A549 (cell line): ENCODE measurements at regions not wholly inside any gene's neighbourhood (a gene's known extent, or its start where the extent isn't known, plus 50 kb on each side); places are given as distances from the start of the nearest gene placed in this dataset.
"Not testable (repeated sequence)": the region's sequence is repeated elsewhere in the genome, so short reads cannot be mapped to it uniquely, and the experiment has no call there.

Source experiments
- ATAC-seq, 2 experiments: fragments of 200-7000 bp in 1 of 2; fragments of >200 bp in 1 of 2; cut with Nextera tagmentation in 1 of 2; cut with Tn5 transposase in 1 of 2; 3 replicates each; pipeline versions ENCODE4 v1.8.0 to v1.9.1; 2018 to 2020; ENCODE audit warnings: mild to moderate bottlenecking in 1 of 2, moderate library complexity in 1 of 2
- CTCF ChIA-PET: fragments of 300-600 bp; sonication (Branson Sonifier 250); formaldehyde crosslinking; extraction: SDS; loops from one replicate; lab custom pipeline; 2021; ENCODE audit warnings: antibody characterized with exemption, inconsistent platforms; lab: Yijun Ruan, JAX
- POLR2A ChIA-PET: fragments of 350-600 bp; formaldehyde crosslinking; extraction: SDS; loops from one replicate; lab custom pipeline; 2021; ENCODE audit warnings: antibody characterized with exemption, inconsistent platforms; lab: Yijun Ruan, JAX
- DNase-seq, 2 experiments: peaks; one replicate each; pipeline versions ENCODE4 v3.0.0 to v3.0.0-alpha.2; 2011 to 2016; ENCODE audit warnings: low read depth in 1 of 2, low spot score in 1 of 2
- FAIRE-seq: peaks from 2 replicates; lab custom pipeline; 2011; peaks lifted over from hg19 to GRCh38; lab: Jason Lieb, UNC
- H3K27ac ChIP-seq, 2 experiments: fragments of >200 bp; sonication (Bioruptor Twin); formaldehyde crosslinking; 3 replicates each; pipeline ENCODE4 v1.5.1; 2016 to 2017
- H3K4me1 ChIP-seq: fragments of >200 bp; sonication (Bioruptor Twin); formaldehyde crosslinking; 3 replicates; pipeline ENCODE4 v1.6.1; 2016
- H3K4me2 ChIP-seq: fragments of >200 bp; sonication (Bioruptor Twin); formaldehyde crosslinking; 3 replicates; pipeline ENCODE4 v1.6.1; 2016
- H3K4me3 ChIP-seq: fragments of >200 bp; sonication (Bioruptor Twin); formaldehyde crosslinking; 3 replicates; pipeline ENCODE4 v1.5.1; 2016
- H3K9me3 ChIP-seq: fragments of >200 bp; sonication (Bioruptor Twin); formaldehyde crosslinking; 3 replicates; pipeline ENCODE4 v1.6.1; 2016
- ATOH8 ChIP-seq: fragments of 250-450 bp; sonication (Bioruptor Pico); IDR thresholded peaks from 2 replicates; pipeline ENCODE4 v1.5.0; 2020; ENCODE audit warnings: low read depth, mild to moderate bottlenecking, moderate library complexity
- CBX2 ChIP-seq: fragments of 200-600 bp; sonication (generic); IDR thresholded peaks from 2 replicates; pipeline ENCODE4 v1.6.1; 2016; ENCODE audit warnings: low read depth, mild to moderate bottlenecking, borderline replicate concordance
- CBX8 ChIP-seq: fragments of 200-600 bp; sonication (generic); IDR thresholded peaks from 2 replicates; pipeline ENCODE4 v1.6.1; 2016
- CEBPB ChIP-seq, 2 experiments: fragments of >200 bp in 1 of 2; sonication (Bioruptor Twin) in 1 of 2; formaldehyde crosslinking in 1 of 2; IDR thresholded peaks; 2 replicates each; pipeline ENCODE4 v1.6.1; 2012 to 2016
- CHD2 ChIP-seq: fragments of 150-350 bp; IDR thresholded peaks from 2 replicates; pipeline ENCODE4 v1.6.1; 2014; ENCODE audit warnings: low read length; ENCODE audit not compliant: partially characterized antibody
- CTCF ChIP-seq: fragments of >200 bp; sonication (Bioruptor Twin); formaldehyde crosslinking; IDR thresholded peaks from 3 replicates; pipeline ENCODE4 v1.5.1; 2016
- EP300 ChIP-seq, 2 experiments: fragments of >200 bp; sonication (Bioruptor Twin); formaldehyde crosslinking; IDR thresholded peaks; 2 replicates in 1 of 2; 3 replicates in 1 of 2; pipeline ENCODE4 v1.6.1; 2016 to 2017
- ESRRA ChIP-seq: fragments of 150-350 bp; IDR thresholded peaks from 2 replicates; pipeline ENCODE4 v1.6.1; 2014; ENCODE audit warnings: mild to moderate bottlenecking, low read length, borderline replicate concordance
- FOSL2 ChIP-seq, 2 experiments: fragments of 450-650 bp in 1 of 2; fragments of >200 bp in 1 of 2; sonication (Bioruptor Twin) in 1 of 2; formaldehyde crosslinking; IDR thresholded peaks; 2 replicates each; pipeline versions ENCODE4 v1.5.0 to v1.6.1; 2016 to 2020; ENCODE audit warnings: mild to moderate bottlenecking in 1 of 2, moderate library complexity in 1 of 2
- GATA3 ChIP-seq: IDR thresholded peaks from 2 replicates; pipeline ENCODE4 v1.6.1; 2012; ENCODE audit warnings: borderline replicate concordance
- HDAC2 ChIP-seq: fragments of 200-600 bp; sonication (generic); IDR thresholded peaks from 2 replicates; pipeline ENCODE4 v1.6.1; 2016
- HOXA7 ChIP-seq: fragments of 250-450 bp; sonication (Bioruptor Pico); IDR thresholded peaks from 2 replicates; pipeline ENCODE4 v1.5.0; 2020; ENCODE audit warnings: mild to moderate bottlenecking, moderate library complexity
- HOXB13 ChIP-seq: fragments of 250-450 bp; sonication (Bioruptor Pico); IDR thresholded peaks from 2 replicates; pipeline ENCODE4 v1.5.0; 2020; ENCODE audit warnings: low read depth, mild to moderate bottlenecking, moderate library complexity
- HOXB5 ChIP-seq: fragments of 250-450 bp; sonication (Bioruptor Pico); IDR thresholded peaks from 2 replicates; pipeline ENCODE4 v1.5.0; 2020; ENCODE audit warnings: mild to moderate bottlenecking, moderate library complexity
- JUN ChIP-seq, 2 experiments: fragments of >200 bp; sonication (Bioruptor Twin); formaldehyde crosslinking; IDR thresholded peaks; 2 replicates in 1 of 2; 3 replicates in 1 of 2; pipeline ENCODE4 v1.6.1; 2016 to 2017
- JUNB ChIP-seq: fragments of >200 bp; sonication (Bioruptor Twin); formaldehyde crosslinking; IDR thresholded peaks from 2 replicates; pipeline ENCODE4 v1.6.1; 2016
- KDM1A ChIP-seq: fragments of 200-600 bp; sonication (generic); IDR thresholded peaks from 2 replicates; pipeline ENCODE4 v1.6.1; 2016; ENCODE audit warnings: low read depth, mild to moderate bottlenecking
- MAZ ChIP-seq: fragments of 150-350 bp; IDR thresholded peaks from 2 replicates; pipeline ENCODE4 v1.6.1; 2014; ENCODE audit warnings: antibody characterized with exemption, low read depth, low read length, borderline replicate concordance
- MYC ChIP-seq: IDR thresholded peaks from 2 replicates; pipeline ENCODE4 v1.6.1; 2012; ENCODE audit warnings: mild to moderate bottlenecking, inconsistent platforms, low read length, improper control_type of control experiment, borderline replicate concordance
- NR3C1 ChIP-seq: fragments of >200 bp; sonication (Bioruptor Twin); formaldehyde crosslinking; IDR thresholded peaks from 3 replicates; pipeline ENCODE4 v1.6.1; 2017
- PHF8 ChIP-seq: fragments of 200-600 bp; sonication (generic); IDR thresholded peaks from 2 replicates; pipeline ENCODE4 v1.6.1; 2016; ENCODE audit warnings: low read depth, mild to moderate bottlenecking, antibody characterized with exemption, moderate library complexity, borderline replicate concordance
- POLR2AphosphoS2 ChIP-seq: conservative IDR thresholded peaks from 2 replicates; pipeline ENCODE4 v1.6.1; 2012; ENCODE audit warnings: low read length, improper control_type of control experiment, inconsistent platforms
- RAD21 ChIP-seq, 2 experiments: fragments of >200 bp in 1 of 2; sonication (Bioruptor Twin) in 1 of 2; formaldehyde crosslinking in 1 of 2; IDR thresholded peaks in 1 of 2; conservative IDR thresholded peaks in 1 of 2; 2 replicates in 1 of 2; 3 replicates in 1 of 2; pipeline ENCODE4 v1.6.1; 2012 to 2018; ENCODE audit warnings: inconsistent platforms in 1 of 2
- RARB ChIP-seq: fragments of 250-450 bp; sonication (Bioruptor Pico); IDR thresholded peaks from 2 replicates; pipeline ENCODE4 v1.8.0; 2021; ENCODE audit warnings: mild to moderate bottlenecking, moderate library complexity
- RFX5 ChIP-seq: fragments of 450-650 bp; IDR thresholded peaks from 2 replicates; pipeline ENCODE4 v1.7.1; 2014; ENCODE audit warnings: antibody characterized with exemption, mild to moderate bottlenecking, moderate library complexity
- SREBF2 ChIP-seq: fragments of 450-650 bp; IDR thresholded peaks from 2 replicates; pipeline ENCODE4 v1.6.1; 2014; ENCODE audit warnings: mild to moderate bottlenecking, moderate library complexity
- TFCP2L1 ChIP-seq: fragments of 250-450 bp; sonication (Bioruptor Pico); IDR thresholded peaks from 2 replicates; pipeline ENCODE4 v1.5.0; 2021; ENCODE audit warnings: mild to moderate bottlenecking
- TP53 ChIP-seq: fragments of 250-450 bp; sonication (Bioruptor Pico); IDR thresholded peaks from 2 replicates; pipeline ENCODE4 v1.5.0; 2021; ENCODE audit warnings: mild to moderate bottlenecking, moderate library complexity
- ZSCAN20 ChIP-seq: fragments of 250-450 bp; sonication (Bioruptor Pico); IDR thresholded peaks from 2 replicates; pipeline ENCODE4 v1.8.0; 2022; ENCODE audit warnings: mild to moderate bottlenecking, moderate library complexity
- WGBS: methylation state at CpG from one replicate; pipeline ENCODE4 v1.1.6; 2017; ENCODE audit errors: missing lambda C conversion rate; 5-methylcytosine and 5-hydroxymethylcytosine counted together

- TF ChIP-seq FOSL2 (IDR thresholded peaks at IDR 0.05), result no peak
- TF ChIP-seq FOSL2 (CRISPR knock-in tag; IDR thresholded peaks at IDR 0.05), result no peak
- TF ChIP-seq HOXB5 (CRISPR knock-in tag), result no peak
- TF ChIP-seq KDM1A, result no peak
- no peak for TF ChIP-seq GATA3
- TF ChIP-seq, all 56 proteins: peak for 0
- ChIA-PET POLR2A (no interaction called here), CTCF (no interaction called here)
- Histone ChIP-seq H3K9me3 (no peaks in the 10 kb centered on the region), H3K4me2 (no peak overlapping the region), H3K27ac (no peak overlapping the region), H3K4me3 (no peak overlapping the region), H3K4me1 (no peaks in the 10 kb centered on the region)
- FAIRE-seq, result no peak
- DNase-seq, result no peak
- ATAC-seq, result no peak
Observed at GRCh38 chr6:167230288-167230687, 60.8 kb upstream of the UNC93A start.

- ATAC-seq, result no peak
- ChIA-PET CTCF (no interaction called here), POLR2A (no interaction called here)
- H3K9me3 ChIP-seq, result no peaks in the 10 kb centered on the region
- no peaks in the 10 kb centered on the region for H3K4me1 ChIP-seq
- no peak overlapping the region for H3K27ac ChIP-seq
- no peak overlapping the region for H3K4me3 ChIP-seq
- H3K4me2 ChIP-seq, result no peak overlapping the region
- no peak for TF ChIP-seq ZSCAN20 (CRISPR knock-in tag)
- TF ChIP-seq POLR2AphosphoS2, result no peak
- no peak for TF ChIP-seq JUNB
- no peak for TF ChIP-seq EP300 (IDR thresholded peaks at IDR 0.05)
- no peak for TF ChIP-seq SREBF2
- TF ChIP-seq NR3C1, result no peak
- TF ChIP-seq FOSL2 (IDR thresholded peaks at IDR 0.05), result no peak
- no peak for TF ChIP-seq FOSL2 (CRISPR knock-in tag; IDR thresholded peaks at IDR 0.05)
- no peak for TF ChIP-seq HOXB13 (CRISPR knock-in tag)
- TF ChIP-seq RARB (CRISPR knock-in tag), result no peak
- TF ChIP-seq MYC, result no peak
- no peak for TF ChIP-seq ATOH8
- TF ChIP-seq MAZ, result no peak
- TF ChIP-seq PHF8, result no peak
- TF ChIP-seq HOXA7, result no peak
- no peak for TF ChIP-seq TP53
- no peak for TF ChIP-seq CHD2
- 53% methylated on average over 3 of the region's 3 CpGs for WGBS
- no peak for FAIRE-seq
- no peak for DNase-seq
Observed at GRCh38 chr6:167232356-167232755, 58.8 kb upstream of the UNC93A start.

DNA sequence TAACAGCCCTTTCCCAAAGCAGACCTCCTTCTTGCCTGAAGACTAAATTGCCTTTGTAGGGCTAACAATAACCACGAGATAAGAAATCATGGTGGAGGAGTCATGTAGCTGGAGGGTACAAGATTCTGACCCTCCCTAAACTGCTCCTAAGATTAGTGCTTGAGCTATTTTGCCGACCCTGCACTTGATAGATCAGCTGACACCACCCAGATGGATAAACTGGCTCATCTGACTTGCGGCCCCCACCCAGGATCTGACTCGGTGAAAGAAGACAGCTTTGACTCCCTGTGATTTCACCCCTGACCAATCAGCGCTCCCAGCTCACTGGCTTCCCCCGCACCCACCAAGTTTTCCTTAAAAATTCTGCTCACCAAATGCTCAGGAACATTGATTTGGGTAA, 57.6 kb upstream of the UNC93A start:
- Histone ChIP-seq H3K4me2 (no peak overlapping the region), H3K9me3 (no peaks in the 10 kb centered on the region), H3K27ac (no peak overlapping the region), H3K4me1 (no peaks in the 10 kb centered on the region), H3K4me3 (no peak overlapping the region)
- no peak for TF ChIP-seq KDM1A
- no peak for TF ChIP-seq RFX5
- TF ChIP-seq ESRRA, result no peak
- no peak for TF ChIP-seq CTCF
- TF ChIP-seq HDAC2, result no peak
- no peak for TF ChIP-seq RAD21 (conservative IDR thresholded peaks at IDR 0.05 in 1 of 2, IDR thresholded peaks at IDR 0.05 in 1 of 2)
- no peak for TF ChIP-seq EP300 (IDR thresholded peaks at IDR 0.05)
- no peak for TF ChIP-seq JUNB
- no peak for TF ChIP-seq RARB (CRISPR knock-in tag)
- no peak for TF ChIP-seq TFCP2L1
- TF ChIP-seq ATOH8, result no peak
- TF ChIP-seq CBX2, result no peak
- no peak for TF ChIP-seq CBX8
- no peak for TF ChIP-seq JUN (IDR thresholded peaks at IDR 0.05)
- no peak for TF ChIP-seq CEBPB (IDR thresholded peaks at IDR 0.05)
- no peak for TF ChIP-seq POLR2AphosphoS2
- no peak for FAIRE-seq
- no peak for DNase-seq
- ChIA-PET POLR2A (no interaction called here), CTCF (interaction anchor here (0.5 kb wide), 1 partner anchor 26 kb away, joined by 3 read pairs; no protein-coding TSS in a partner anchor)
- 61% methylated on average over 6 of the region's 6 CpGs for WGBS
- no peak for ATAC-seq

DNA sequence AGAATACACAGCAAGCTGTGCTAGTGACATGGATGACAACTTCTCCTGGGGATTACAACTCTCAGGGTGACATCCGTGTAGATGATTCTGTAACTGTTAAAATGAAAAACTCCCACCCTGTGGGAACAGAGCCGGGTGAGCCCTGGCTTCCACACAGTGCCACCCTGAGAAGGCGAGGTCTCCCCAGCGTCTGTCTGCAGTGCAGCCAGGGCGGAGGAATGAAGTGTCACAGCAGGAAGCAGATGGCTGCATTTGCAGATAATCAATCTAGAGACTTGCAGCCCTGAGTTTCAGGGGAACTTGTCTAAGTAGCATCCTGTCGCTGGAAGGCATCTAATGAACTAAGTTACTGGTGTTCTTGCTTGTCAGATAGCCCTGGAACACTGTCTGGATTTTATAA, 56.5 kb upstream of the UNC93A start:
- WGBS, result 27% methylated on average over 3 of the region's 6 CpGs
- ATAC-seq, H3K4me2 ChIP-seq, H3K27ac ChIP-seq, H3K4me3 ChIP-seq, CTCF ChIA-PET, POLR2A ChIA-PET, H3K9me3 ChIP-seq, H3K4me1 ChIP-seq, FAIRE-seq, DNase-seq: not testable (repeated sequence)
